ENCODE measurements at regions not wholly inside any gene's neighbourhood (a gene's known extent, or its start where the extent isn't known, plus 50 kb on each side); places are given as distances from the start of the nearest gene placed in this dataset.

GRCh38 chr3:153572165-153572564 is 410.1 kb downstream of the RAP2B start:
- TF ChIP-seq CTCF (IDR thresholded peaks at IDR 0.05; ENCODE audit: control extremely low read depth, extremely low read depth, low read depth, missing control alignments): no peak
- POLR2A ChIA-PET: no interaction called here
- CTCF ChIA-PET: no interaction called here
- no peak for DNase-seq (ENCODE audit: extremely low spot score)

- no peak for DNase-seq (ENCODE audit: extremely low spot score)
Measured at GRCh38 chr3:153572654-153573053, 410.6 kb downstream of the RAP2B start.

GRCh38 chr3:153573481-153573880 is 411.5 kb downstream of the RAP2B start:
- ChIA-PET CTCF (no interaction called here), POLR2A (no interaction called here)
- no peak for TF ChIP-seq CTCF (IDR thresholded peaks at IDR 0.05; ENCODE audit: control extremely low read depth, extremely low read depth, low read depth, missing control alignments)
- DNase-seq (ENCODE audit: extremely low spot score): no peak

More at GRCh38 chr3:153572654-153573053, 410.6 kb downstream of the RAP2B start:
- CTCF ChIA-PET: no interaction called here
- TF ChIP-seq CTCF (IDR thresholded peaks at IDR 0.05; ENCODE audit: control extremely low read depth, extremely low read depth, low read depth, missing control alignments): no peak
- POLR2A ChIA-PET: no interaction called here

GRCh38 chr3:153574445-153574844 is 412.4 kb downstream of the RAP2B start:
- no peak for DNase-seq (ENCODE audit: extremely low spot score)
- CTCF ChIA-PET: no interaction called here
- POLR2A ChIA-PET: no interaction called here
- TF ChIP-seq CTCF (IDR thresholded peaks at IDR 0.05; ENCODE audit: control extremely low read depth, extremely low read depth, low read depth, missing control alignments): no peak

GRCh38 chr3:153577059-153577736 is 415.2 kb downstream of the RAP2B start:
- ChIA-PET CTCF (interaction anchor here (1.6 to 2.4 kb wide), 2 partner anchors 15 to 20 kb away, joined by 3 to 9 read pairs; no protein-coding TSS in a partner anchor), POLR2A (no interaction called here)
- TF ChIP-seq CTCF (IDR thresholded peaks at IDR 0.05; ENCODE audit: control extremely low read depth, extremely low read depth, low read depth, missing control alignments): no peak
- no peak for DNase-seq (ENCODE audit: extremely low spot score)

GRCh38 chr3:153578046-153578445 is 416.0 kb downstream of the RAP2B start:
- CTCF ChIA-PET: interaction anchor here (1.6 to 2.4 kb wide), 2 partner anchors 16 to 20 kb away, joined by 3 to 9 read pairs; no protein-coding TSS in a partner anchor
- POLR2A ChIA-PET: no interaction called here
- DNase-seq (ENCODE audit: extremely low spot score): no peak
- TF ChIP-seq CTCF (IDR thresholded peaks at IDR 0.05; ENCODE audit: control extremely low read depth, extremely low read depth, low read depth, missing control alignments): no peak
